Jurkat, Clone E6-1 (cell line): ENCODE measurements at regions not wholly inside any gene's neighbourhood (a gene's known extent, or its start where the extent isn't known, plus 50 kb on each side); places are given as distances from the start of the nearest gene placed in this dataset.
A peak's percentile ranks its signal among the peaks of the same experiment; 100 is the strongest.
"Not testable (repeated sequence)": the region's sequence is repeated elsewhere in the genome, so short reads cannot be mapped to it uniquely, and the experiment has no call there.

ENCODE experiments used
- DNase-seq: peaks from one replicate; pipeline ENCODE4 v3.0.0-alpha.2; 2011; ENCODE audit warnings: low read depth, low spot score
- H3K4me3 ChIP-seq: 2 replicates; pipeline ENCODE4 v1.5.1; 2011; ENCODE audit warnings: mild to moderate bottlenecking, low read length, control low read depth, moderate library complexity

DNA sequence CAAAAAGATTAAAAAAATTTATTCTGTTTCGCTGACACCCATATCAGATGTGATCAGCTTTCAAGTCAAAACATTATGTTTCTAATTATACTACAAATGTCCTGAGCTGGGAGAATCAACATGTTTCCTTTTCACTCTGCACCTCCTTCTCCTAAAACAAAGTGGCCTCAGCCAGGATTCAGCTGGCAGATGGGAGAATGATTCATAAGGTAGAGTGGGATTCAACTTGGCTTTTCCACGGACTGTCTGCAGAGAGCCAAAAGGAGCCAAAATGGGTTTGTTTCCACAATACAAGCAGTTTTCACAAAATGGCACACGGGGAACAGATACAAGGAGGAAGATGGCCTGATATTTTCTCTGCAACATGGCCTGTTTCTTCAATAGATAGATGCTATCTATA is 376.5 kb upstream of the PRKCQ start:
- DNase-seq = no peak
- no peak overlapping the region for H3K4me3 ChIP-seq

DNA sequence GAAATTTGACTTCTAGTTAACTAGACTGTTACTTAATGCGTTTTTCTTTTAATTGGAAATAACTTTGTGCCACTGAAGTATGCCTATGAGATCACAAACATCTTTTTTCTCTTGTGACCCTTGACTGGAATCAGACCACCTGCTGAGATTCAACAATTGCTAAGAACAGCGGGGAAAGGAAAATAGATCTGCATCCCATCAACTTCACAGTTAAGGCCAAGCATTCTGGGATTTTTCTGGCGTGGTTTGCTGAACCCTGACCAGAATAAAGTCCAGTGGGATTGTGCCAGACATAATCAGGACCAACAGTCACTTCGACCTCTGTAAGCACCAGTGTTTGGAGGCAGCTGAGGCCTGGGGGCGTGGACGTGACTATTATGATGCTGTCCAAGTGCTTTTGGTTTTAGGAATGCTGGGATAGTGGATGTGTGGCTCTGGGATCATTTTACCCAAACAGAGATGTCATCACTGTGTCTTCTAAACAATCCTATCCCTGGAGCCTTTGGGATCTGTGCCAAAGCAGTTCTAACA is 373.3 kb upstream of the PRKCQ start:
- DNase-seq = no peak
- no peak overlapping the region for H3K4me3 ChIP-seq

DNA sequence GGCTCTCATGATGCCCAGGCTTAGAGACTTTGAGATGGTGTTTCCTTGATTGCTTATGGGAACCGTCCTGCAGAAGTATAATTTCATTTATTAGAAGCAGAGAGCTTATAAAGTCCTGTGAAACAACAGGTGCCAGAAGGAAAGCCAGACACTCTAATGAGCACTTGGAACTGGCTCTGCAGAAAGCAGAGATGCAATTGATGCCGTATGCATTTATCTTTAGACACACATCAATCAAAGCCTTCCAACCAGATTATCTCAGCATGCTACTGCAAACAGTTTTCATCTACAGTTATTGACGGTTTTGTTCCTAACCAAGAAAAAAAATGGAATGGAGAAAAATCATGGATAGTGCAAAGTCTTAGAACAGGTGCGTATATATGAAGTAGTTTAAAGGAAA is 371.7 kb upstream of the PRKCQ start:
- no peak for DNase-seq
- no peak overlapping the region for H3K4me3 ChIP-seq

DNA sequence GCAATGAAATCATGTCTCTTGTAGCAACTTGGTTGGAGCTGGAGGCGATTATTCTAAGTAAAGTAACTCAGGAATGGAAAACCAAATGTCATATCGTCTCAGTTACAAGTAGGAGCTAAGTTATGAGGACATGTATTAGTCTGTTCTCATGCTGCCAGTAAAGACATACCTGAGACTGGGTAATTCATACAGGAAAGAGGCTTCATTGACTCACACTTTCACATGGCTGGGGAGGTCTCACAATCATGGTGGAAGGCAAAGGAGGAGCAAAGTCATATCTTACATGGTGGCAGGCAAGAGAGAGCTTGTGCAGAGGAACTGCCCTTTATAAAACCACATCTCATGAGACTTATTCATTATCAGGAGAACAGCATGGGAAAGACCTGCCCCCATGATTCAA is 370.1 kb upstream of the PRKCQ start:
- no peak overlapping the region for H3K4me3 ChIP-seq
- DNase-seq = no peak

DNA sequence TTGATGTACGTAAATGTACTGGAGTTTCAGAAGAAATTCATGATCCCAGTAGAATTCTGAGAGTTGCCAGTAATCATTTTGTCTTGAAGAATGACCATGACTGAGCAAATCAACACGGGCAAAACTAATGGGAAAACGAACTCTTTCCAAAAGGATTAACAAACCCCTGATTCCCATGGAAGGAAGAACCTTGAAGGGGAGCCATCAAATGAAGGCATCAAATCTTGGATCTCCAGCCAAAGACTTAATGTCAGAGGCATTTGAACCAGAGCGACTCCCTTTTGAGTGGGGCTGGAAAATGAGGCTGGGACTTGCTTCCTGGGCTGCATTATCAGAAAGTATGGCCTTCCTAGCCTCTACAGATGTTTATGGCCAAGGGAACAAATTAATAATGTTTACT is 364.4 kb upstream of the PRKCQ start:
- no peak for DNase-seq
- no peak overlapping the region for H3K4me3 ChIP-seq

DNA sequence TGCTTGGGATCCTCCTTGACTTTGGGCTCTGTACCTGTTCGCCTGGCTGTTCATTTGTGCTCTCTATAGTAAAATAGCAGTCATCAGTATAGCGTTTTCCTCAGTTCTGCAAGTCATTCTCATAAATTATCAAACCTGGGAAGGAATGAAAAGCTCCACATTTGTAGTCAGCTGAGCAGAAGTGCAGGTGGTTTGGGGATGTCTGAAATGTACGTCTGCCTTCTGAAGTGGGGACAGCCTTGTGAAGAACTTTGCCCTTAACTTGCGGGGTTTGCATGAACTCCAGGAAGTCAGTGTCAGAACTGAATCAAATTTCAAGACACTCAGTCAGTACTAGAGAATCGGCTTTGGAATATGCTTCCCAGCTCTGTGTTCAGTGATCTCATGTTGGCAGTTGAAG is 358.3 kb upstream of the PRKCQ start:
- DNase-seq = peak; percentile 59
- H3K4me3 ChIP-seq = no peak overlapping the region

DNA sequence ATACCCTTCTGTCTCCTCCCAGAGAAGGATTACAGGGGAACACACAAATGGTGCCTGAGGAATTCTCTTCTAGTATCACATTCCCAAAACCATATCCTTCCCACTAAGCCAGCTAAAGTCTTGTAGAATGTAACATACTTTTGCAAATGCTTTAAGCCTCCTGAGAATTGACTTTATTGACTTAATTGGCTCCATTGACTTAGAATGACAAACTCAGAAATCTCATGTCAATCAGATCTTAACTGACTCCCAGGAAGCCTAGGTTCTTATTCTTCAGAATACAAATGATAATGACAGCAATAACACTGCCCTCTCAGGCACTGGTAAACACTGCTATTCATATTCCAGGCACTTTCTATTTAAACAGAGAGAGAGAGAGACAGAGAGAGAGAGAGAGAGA is 356.9 kb upstream of the PRKCQ start:
- no peak overlapping the region for H3K4me3 ChIP-seq
- DNase-seq = no peak

DNA sequence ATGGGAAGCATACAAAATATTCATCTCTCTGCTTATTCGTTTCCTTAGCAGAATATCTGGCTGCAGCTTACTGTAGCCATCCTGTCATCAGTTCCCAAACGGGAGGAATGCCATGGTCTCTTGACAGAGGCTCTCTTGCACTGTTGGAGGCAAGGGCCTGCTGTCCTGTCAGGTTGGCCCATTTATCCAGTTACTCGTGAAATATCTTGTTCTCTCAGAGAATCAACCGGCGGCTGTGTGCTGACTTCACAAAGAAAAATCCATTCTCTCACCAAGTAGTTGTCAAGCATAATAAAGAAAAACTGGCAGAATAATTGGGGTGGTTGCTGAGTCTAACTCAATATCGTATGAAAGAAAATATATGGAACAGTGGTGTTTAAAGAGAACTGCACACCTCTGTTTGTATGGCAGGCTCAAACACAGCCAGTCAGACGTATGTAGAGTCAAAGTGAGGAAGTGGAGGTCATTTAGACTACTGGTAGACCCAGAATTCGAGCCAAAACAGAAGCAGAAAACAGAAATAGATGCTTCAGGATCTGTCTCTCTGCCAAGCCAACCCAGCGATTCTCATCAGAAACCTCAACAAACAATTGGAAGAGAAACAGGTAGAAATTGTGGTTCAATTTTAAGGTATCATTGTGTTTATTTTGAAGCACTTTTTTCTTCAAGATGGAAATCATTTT is 349.2 kb upstream of the PRKCQ start:
- peak overlapping the region; percentile 4; the same call in 1 of the 2 replicates for H3K4me3 ChIP-seq
- DNase-seq = peak; percentile 84

DNA sequence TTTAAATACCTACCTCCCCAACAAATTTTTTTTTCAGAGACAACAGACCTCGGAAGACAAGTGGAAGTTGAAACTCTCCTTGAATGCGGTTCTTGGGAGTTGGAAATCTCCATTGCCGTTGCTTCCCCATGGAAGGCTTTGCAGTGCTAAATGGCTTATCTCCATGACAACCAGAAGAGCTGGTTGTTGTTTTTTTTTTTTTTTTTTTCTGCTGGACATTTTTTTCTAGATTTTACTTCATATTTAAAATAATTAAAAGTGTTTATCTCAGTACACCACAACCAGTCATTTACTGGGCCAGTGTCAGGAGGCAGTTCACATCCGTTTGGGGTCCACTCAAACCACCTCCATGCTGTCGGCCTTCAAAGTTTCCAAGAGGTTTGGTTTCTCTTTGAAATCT is 348.5 kb upstream of the PRKCQ start:
- DNase-seq = peak; percentile 46
- peak overlapping the region; percentile 50 for H3K4me3 ChIP-seq

DNA sequence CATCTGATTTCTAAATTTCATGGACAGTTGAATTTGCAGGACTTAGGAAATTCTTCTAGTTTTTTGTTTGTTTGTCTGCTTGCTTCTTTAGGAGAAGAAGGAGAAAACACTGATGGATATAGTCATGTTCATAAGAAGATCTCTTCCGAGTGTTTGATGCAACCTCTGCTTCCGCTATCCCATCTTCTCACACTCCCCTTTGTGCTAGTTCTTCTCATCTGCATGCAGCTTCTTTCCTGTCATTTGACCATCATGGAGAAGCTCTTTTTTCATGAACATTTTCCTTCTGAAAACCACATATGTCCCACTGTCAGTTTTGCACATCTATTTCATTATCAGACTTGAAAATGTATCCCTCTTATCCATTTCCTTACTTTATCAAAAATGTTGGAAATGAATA is 346.9 kb upstream of the PRKCQ start:
- H3K4me3 ChIP-seq = peak overlapping the region; percentile 37
- DNase-seq = peak; percentile 74

DNA sequence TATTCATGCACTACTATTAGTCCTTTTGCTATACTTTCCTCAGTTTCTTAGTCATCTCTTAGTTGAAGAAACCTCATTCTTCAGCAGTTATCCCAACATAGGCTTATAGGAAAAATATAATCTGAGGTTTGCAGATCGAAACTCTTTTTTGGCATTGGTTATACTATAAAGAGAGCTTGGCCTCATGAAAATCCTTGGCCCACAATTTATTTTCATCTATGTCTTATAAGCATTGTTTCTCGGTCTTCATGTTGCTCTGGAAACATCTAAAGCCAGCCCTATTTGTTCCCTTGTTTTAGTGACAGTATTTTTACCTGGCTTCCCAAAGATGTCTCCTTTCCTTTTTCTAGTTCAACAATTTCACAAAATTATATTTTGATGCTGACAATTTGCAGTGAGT is 345.1 kb upstream of the PRKCQ start:
- no peak for DNase-seq
- no peak overlapping the region for H3K4me3 ChIP-seq

DNA sequence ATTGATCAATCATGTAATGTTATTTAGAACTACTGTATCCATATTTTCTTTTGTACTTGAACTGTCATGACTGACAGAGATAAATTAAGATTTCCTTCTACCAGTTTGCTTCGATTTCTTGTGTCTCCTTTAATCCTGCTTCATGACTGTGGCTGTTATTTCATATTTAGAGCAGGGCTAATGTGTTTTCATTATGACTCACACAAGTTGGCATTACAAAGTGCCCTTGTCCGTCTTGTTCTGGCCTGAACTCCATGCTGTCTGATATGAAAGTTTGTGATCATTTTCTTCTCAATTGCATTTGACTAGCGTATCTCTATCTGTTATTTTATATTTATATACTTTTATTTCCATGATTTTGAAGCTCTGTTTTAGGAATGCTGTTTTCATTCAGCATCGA is 344.1 kb upstream of the PRKCQ start:
- no peak for DNase-seq
- H3K4me3 ChIP-seq = no peak overlapping the region

DNA sequence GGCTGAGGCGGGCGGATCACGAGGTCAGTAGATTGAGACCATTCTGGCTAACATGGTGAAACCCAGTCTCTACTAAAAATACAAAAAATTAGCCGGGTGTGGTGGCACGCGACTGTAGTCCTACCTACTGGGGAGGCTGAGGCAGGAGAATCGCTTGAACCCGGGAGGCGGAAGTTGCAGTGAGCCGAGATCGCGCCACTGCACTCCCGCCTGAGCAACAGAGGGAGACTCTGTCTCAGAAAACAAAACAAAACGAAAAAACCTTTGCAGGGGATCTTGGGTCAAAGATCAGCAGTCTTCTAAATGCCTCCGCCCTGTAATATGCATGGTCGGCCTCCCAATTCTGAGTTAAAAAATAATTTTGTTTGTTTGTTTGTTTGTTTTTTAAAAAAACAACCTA is 340.9 kb upstream of the PRKCQ start:
- H3K4me3 ChIP-seq, DNase-seq: not testable (repeated sequence)

DNA sequence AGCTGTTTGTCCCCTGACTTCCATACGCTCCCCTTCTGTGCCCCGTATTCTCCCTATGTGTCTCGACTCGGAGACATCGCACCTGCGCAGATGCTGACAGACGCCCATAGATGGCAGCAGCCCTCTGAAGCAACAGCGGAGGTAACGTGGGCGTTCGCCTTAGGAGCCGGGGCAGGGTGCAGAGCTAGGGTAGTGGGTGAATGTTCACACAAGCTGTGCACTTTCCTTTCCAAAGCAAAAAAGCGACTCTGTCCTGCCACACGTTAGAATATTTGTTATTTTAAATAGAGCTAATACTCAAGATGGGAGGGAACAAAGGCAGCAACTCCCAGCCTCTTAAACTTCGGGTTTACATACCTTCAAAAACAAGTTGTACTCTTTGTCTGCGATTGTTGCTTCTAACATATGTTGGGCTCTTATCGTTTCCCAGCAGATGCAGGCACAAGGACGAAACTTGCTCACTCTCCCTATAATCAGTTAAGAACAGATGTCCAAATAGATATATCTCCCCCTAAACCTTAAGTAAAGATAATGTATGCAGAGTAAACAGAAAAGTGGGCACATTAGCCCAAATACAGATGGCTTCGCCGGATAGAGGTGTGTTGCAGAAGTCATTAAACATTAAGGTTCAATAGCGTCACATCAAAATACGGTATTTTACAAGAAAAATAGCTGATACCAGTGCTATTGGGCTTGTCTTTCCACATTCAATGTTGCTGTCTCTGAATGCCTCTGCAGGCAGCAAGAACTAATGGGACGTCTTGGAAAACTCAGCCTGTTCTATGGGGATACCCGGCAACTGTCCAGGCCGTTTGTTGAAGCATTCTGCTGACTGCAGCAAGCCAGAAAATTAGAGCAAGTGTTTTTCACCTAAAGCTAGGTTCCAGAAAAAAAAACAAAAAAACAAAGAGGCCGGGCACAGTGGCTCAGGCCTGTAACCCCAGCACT is 340.3 kb upstream of the PRKCQ start:
- DNase-seq = peak; percentile 89
- H3K4me3 ChIP-seq = peak overlapping the region; percentile 7

DNA sequence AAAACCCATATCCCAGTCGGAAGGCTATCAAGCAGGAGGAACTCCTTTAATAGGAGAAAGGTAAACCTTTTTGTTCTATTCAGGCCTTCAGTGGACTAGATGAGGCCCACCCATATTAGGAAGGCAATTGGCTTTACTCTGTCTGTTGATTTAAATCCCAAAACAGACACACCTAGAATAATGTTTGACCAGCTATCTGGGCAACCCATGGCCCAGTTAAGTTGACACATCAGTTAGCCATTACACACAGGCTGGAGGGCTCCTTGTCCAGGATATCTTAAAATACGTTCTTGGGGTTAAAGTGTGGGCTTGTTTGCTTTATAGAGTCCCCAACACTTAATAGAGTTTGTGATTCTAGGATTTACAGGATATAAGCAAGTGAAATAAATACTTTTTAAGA is 339.0 kb upstream of the PRKCQ start:
- H3K4me3 ChIP-seq = no peak overlapping the region
- DNase-seq = no peak

DNA sequence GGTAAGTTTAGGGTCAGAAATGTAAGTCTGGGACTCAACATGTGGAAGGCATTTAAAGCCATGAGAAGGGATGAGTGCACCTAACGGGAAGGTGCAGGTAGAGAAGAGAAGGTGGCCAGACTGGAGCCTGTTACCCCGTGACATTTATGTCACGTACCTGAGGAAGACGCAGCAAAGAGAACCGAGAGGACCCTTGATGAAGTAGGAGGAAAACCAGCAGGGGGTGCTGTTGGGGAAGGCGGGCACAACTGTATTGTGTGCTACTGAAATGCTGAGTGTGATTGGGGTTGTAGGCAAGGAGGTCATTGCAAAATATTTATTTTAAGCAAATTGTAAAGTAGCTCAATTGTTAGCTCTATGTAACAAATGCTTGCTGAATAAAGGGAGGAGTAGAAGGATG is 338.2 kb upstream of the PRKCQ start:
- H3K4me3 ChIP-seq = no peak overlapping the region
- DNase-seq = peak; percentile 76

DNA sequence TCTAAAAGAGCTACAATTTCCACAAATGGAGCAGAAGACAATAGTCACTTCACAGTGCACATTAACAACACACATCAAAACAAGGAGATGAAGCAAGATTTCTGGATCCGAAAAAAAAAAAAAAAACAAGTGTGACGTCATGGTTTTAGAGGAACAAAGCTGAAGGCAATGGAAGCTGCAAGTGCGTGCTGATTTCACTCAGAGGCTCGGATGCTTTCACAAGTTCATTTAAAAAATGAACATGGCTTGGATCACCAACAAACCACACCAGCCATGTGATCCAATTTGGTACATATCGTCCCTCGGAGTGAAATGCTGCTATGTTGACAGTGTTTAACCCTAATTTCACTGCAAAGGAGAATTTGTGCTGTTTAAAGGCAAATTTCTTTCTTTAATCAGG is 337.0 kb upstream of the PRKCQ start:
- H3K4me3 ChIP-seq = no peak overlapping the region
- no peak for DNase-seq

DNA sequence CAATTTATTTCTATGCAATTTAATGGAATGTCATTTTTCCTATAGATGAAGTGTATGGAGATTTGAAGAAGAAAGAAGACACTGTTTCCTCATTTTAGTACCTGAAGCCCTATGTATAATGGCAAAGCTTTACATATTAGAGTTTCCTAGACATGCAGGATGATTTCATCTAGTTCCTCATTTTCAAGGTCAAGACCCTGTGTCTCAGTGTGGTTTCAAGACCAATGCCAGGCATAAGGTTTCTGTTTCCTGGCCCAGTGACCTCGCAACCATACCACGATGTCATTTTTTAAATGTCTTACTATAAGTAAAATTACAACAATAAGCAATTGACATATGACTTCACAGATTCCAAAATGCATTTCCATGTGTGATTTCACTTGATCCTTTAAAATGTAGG is 336.5 kb upstream of the PRKCQ start:
- no peak for DNase-seq
- H3K4me3 ChIP-seq = no peak overlapping the region

DNA sequence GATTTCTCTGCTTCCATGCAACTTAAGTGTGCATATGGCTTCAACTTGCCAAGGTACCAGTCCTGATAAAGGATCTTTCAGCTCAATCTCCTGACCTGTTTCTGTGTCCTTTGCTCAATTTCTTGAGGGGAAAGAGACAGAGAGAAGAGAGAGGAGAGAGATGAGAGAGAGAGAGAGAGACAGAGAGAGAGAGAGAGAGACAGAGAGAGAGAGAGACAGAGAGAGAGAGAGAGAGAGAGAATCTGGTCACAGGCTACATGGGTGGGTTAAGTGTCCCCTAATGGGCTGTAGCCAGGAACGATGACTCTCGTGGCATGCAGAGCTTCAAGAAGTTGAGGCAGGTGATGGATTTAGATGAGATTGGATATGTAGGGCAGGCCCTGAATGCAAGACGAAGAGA is 335.2 kb upstream of the PRKCQ start:
- DNase-seq = no peak
- no peak overlapping the region for H3K4me3 ChIP-seq

DNA sequence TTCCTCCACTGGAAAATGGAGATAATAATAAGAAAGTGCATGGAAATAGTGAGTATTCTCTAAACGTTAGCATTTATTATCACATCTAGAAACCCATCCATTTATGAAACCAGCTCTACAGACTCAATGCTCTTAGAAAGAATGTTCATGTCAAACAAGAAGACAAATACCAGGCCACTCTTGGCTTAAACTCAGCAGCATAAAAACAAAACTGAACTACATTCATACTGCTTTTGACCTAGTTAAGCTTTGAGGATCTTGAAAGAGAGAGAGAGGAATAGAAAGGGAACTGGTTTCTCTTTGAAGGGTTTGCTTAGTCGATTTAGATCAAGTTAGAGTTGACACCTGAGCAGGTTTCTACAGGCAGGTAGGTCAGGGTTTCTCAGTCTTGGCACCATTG is 332.9 kb upstream of the PRKCQ start:
- H3K4me3 ChIP-seq = no peak overlapping the region
- DNase-seq = no peak
